NCI-H1436 treated with DMSO at 0.1 percent for 48 hours (cell line): ENCODE measurements at regions not wholly inside any gene's neighbourhood (a gene's known extent, or its start where the extent isn't known, plus 50 kb on each side); places are given as distances from the start of the nearest gene placed in this dataset.

Experiments used
- DNase-seq: peaks from one replicate; lab custom pipeline; 2025; lab: John Stamatoyannopoulos, UW

DNA sequence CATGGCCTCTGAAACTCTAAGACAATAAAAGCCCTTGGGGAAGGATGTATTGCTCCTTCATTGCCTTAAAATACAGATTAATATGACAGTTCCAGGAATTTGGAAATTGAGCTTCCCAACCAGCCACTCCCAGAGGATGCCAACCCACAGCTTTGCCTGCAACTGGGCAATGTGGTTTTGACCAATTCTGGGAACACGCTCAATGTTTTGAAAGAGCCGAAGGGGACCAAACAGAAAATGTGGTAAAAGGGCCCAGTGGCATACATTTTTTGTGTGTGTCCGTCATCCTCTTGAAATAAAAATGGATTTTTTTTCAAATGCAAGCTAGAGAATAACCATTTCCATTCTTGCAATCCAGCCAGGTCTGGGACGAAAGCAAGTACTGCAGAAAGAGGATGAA lies 88.3 kb upstream of the PLEKHG7 start:
- no peak for DNase-seq

DNA sequence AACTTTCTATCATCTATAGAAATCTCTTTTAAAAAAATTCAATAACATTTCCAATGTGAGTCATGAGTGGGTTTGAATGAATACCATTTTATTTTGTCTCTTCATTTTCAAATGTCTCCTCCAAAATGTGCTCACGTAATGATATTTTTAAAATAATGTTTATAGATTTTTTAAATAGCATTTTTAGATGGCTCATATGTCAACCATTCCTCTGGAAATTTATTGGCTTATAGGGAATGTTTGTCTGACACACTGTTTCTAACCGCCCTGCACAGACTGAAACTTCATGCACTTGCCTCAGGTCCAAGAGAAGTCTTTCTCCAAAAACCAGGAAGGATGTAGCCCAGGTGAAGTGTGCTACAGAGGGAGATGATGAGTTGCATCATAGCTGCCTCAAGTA lies 88.8 kb upstream of the PLEKHG7 start:
- DNase-seq: no peak

DNA sequence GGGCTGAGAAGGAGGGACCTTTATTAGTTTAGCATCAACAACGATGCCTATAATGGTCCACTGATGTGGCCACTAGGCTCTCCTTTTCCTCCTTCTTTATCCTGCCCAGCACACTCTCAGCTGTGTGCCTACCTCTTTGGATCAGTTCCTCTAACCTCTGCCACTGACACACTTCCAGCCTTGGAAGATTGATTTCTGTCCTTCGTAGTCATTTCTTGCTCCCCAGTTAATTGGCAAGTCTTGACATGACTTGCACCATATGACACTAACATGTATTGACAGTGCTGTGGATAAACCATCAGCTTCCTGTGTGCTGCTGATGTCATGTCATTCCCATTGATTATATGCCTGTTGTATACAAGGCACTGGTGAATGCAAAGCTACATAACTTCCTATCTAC lies 90.2 kb upstream of the PLEKHG7 start:
- DNase-seq: no peak

GRCh38 chr12:92608151-92609091 lies 94.4 kb upstream of the PLEKHG7 start:
- no peak for DNase-seq

- no peak for DNase-seq
These were observed 95.8 kb upstream of the PLEKHG7 start for GRCh38 chr12:92606956-92607355.

DNA sequence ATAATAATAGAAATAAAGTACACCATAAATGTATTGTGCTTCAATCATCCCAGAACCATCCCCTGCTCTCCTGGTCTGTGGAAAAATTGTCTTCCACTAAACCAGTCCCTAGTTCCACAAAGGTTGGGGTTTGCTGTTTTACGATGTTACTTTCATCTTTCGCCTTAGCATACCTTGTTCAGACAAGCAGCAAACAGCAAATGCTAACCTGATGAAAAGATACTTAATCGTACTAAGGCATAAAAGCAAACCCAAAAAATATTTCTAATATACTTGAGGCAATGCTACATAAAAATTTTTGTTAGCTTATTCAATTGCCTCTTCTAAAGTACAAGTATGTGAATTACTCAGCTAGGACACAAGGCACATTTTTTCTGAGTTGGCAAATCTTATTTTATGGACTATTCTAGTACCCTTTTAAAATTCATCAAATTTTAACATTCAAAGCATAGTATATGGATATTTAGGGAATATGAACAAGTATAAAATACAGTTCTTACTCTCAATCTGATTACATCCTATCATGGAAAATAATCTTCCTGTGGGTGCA lies 97.1 kb upstream of the PLEKHG7 start:
- DNase-seq: no peak

- DNase-seq: no peak
These were observed 98.0 kb upstream of the PLEKHG7 start for GRCh38 chr12:92604786-92605185.

DNA sequence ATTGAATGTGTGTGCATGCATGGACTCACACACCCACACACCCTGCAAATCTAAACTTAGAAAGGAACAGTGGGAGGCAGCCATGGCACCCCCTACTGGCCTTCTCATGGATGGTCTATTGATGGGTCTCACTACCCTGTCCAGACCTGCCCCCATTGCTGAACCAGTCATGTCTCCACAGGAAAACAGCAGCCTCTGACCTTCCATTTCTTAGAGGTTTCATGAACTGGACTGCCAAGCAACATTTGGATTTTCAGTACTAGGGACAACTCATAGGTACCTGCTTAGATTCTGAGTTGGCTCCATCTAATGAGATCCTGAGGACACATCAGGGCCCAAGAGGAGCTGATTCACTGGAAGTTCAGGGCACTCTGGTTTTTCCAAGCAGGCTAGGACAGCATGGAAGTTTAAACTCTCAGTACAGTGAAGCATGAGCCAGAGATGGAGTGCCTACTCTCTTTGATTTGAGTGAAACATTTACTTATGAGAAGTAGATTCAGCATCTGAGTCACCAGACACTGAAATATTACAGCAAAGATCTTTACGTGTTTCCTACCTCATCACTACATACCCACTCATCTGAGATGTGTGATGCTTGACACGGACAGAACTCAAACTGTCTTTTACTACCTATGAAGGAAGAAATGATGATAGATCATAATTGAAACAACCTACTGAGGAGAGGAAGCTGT lies 98.9 kb upstream of the PLEKHG7 start:
- no peak for DNase-seq

DNA sequence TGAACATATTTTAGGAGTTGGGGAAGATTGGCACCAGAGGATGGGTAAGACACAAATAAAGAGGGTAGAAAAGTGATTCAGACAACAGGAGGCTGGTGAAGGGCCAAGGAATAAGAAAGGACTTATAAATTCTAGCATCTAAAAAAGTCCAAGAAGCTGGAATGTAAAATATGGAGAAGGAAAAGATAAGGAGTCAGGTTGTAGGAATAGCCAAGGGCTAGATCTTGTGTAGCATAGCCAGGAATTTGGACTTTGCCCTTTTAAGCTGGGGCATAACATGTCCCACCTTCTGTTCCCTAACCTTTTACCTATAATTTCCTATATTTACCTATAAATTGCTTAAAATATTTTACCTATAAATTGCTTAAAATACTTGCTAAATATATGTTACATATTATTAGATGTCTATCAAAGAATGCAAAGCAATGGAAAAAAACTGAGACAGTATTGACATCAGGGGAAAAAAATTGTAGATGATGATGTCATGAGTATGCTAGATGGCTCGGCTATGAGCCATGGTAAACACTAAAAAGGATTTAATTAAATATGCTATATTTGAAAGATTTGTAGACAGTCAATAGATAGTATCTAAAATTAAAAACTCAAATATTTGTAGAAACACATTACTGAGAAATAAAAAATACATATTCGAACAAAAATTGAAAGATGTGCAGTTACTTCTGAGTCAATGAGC lies 99.7 kb upstream of the PLEKHG7 start:
- no peak for DNase-seq

DNA sequence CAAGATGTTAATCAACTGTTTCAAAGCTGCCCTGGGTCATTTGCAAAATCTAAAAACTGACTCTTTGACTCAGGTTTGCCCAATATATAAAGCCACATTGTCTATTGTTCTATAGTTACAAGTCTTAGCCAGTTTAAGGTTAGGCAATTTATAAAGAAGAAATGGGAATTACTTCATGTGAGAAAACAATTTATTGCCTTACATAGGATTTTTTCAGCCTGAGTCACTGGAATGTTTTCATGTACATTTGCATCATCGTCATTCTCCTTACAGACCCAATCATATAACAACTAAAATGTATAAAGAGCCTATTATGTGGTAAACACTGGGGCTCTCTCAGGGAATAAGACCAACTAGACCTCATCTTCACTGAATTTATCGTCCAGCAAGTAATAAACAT lies 100.3 kb upstream of the PLEKHG7 start:
- DNase-seq: no peak

GRCh38 chr12:92601680-92602079 lies 101.1 kb upstream of the PLEKHG7 start:
- no peak for DNase-seq

- no peak for DNase-seq
These were observed 101.6 kb upstream of the PLEKHG7 start for GRCh38 chr12:92601176-92601575.

DNA sequence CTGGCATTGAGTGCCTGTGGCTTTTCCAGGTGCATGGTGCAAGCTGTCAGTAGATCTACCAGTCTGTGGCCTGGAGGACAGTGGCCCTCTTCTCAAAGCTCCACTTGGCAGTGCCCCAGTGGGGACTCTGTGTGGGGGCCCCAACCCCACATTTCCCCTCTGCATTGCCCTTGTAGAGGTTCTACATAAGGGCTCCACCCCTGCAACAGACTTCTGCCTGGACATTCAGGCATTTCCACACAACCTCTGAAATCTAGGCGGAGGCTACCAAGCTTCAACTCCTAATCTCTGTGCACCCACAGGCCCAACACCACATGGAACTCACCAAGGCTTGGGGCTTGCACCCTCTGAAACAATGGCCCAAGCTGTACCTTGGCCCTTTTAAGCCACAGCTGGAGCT lies 102.7 kb upstream of the PLEKHG7 start:
- no peak for DNase-seq

DNA sequence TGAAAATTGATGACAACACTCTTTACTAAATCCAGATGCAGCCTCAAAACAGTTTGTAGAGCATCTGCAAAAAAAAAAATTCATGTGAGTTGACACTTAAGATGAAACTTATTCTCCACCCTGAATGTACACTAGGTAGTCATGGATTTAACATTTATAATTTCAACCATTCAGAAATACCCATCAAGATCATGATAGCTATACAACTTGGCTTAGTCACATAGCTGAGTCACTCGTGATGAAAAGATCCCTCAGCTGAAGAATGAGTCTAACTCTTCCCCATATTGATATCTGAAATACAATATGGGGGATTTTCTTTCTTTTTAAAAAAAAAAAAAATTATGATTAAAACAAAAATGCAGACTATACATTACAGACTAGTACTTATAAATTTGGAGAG lies 104.8 kb upstream of the PLEKHG7 start:
- DNase-seq: no peak

- no peak for DNase-seq
These were observed 105.7 kb upstream of the PLEKHG7 start for GRCh38 chr12:92597118-92597517.

- DNase-seq: no peak
These were observed 106.4 kb upstream of the PLEKHG7 start for GRCh38 chr12:92596383-92596782.

DNA sequence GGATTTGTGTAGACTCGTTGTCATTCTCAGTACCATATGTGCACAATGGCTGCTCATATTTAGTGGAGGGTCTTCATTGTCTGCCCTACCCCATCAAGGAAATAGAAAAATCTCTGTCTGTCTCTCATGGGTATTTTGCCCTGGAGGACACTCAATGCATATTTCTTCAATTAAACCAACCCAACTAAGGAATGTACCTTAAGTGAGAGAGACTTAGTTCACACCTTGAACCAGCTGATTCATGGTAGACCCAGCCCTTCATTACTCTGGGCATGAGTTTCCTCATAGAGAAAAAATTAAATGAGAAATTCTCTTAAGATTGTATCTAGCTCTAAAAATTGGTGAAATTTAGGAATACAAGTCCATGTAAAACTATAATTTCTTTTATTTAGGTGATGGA lies 107.1 kb upstream of the PLEKHG7 start:
- no peak for DNase-seq

DNA sequence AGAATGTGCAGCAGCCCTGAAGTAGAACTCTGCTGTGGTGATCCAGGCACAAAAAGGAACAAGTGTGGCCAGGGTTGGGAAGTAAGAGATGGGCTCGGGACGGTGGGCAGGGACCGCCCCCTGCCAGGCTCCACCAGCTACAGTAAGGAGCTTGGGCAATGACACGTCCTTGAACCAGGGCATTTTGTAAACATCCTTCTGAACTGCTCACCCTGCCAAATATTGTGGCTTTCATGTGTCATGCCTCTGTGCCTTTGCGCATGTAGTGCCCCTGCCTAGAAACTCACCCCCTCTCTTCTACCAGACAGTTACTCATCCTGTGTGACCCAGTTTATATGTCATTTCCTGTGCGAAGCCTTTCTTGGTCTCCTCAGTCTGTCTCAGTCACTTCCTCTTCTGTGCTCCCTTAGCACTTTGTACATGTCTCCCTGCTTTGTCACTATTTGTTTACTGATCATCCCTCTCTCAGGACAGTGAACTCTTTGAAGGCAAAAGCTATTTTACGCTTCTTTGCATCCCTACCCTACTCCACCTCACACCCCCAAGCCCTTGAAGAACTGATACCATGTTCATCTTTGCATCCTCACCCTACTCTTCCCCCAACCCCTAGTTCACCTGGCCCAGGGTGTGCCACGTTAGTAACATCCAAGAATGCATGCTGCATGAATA lies 108.9 kb upstream of the PLEKHG7 start:
- DNase-seq: no peak

DNA sequence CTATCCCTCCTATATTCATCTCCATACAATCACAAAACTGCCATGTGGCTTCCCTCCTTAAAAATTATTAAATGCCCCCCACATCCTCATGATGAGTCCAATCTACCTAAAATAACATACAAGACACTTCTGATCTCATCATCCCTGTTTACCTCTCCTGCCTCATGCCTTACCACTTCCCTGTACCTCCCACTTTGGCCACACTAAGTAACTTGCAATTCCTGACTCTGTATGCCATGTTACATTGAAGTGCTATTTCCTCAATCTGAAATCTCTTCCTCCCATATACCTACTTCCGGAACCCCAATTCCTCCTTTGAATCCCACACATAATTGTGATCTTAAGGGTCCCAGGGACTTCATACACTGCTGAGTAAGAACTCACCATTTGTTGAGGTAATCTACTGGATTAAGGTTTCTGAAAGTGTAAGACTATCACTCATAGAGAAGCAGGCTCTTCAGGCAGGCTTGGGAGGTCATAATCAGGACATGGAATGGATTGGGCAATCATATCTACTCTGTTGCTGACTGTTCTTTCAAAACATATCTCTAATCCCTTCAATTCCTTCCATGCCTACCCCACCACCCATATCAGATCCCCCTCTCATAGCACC lies 117.6 kb upstream of the PLEKHG7 start:
- DNase-seq: no peak

- DNase-seq: no peak
These were observed 118.9 kb upstream of the PLEKHG7 start for GRCh38 chr12:92583910-92584309.

- DNase-seq: no peak
These were observed 119.9 kb upstream of the PLEKHG7 start for GRCh38 chr12:92582893-92583292.

- no peak for DNase-seq
These were observed 120.3 kb upstream of the PLEKHG7 start for GRCh38 chr12:92582475-92582874.
